Prostate gland (tissue), 2 donors: ENCODE measurements at regions not wholly inside any gene's neighbourhood (a gene's known extent, or its start where the extent isn't known, plus 50 kb on each side); places are given as distances from the start of the nearest gene placed in this dataset.
"Not testable (repeated sequence)": the region's sequence is repeated elsewhere in the genome, so short reads cannot be mapped to it uniquely, and the experiment has no call there.

Source experiments
- POLR2A ChIP-seq: fragments of 450-650 bp; IDR thresholded peaks from one replicate; pipeline ENCODE4 v1.6.1; 2016; ENCODE audit warnings: antibody characterized with exemption, mild to moderate bottlenecking
- TF ChIP-seq, protein P1 (sequence below), 4 experiments: fragments of 200-600 bp in 2 of 4; fragments of 450-650 bp in 2 of 4; sonication (generic) in 2 of 4; IDR thresholded peaks; 1 replicate in 3 of 4; 2 replicates in 1 of 4; pipeline ENCODE4 v1.5.1; 2016 to 2019; ENCODE audit warnings: antibody characterized with exemption in 4 of 4, mild to moderate bottlenecking in 2 of 4, moderate library complexity in 2 of 4

DNA sequence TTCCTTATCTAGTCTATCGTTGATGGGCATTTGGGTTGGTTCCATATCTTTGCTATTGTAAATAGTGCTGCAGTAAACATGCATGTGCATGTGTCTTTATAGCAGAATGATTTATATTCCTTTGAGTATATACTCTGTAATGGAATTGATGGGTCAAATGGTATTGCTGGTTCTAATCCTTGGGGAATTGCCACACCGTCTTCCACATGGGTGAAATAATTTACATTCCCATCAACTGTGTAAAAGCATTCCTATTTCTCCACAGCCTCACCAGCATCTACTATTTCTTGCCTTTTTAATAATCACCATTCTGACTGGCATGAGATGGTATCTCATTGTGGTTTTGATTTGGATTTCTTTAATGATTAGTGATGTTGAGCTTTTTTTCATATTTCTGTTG, 430.5 kb upstream of the TMPRSS15 start:
- not testable (repeated sequence) for TF ChIP-seq POLR2A
- TF ChIP-seq, protein P1, sequence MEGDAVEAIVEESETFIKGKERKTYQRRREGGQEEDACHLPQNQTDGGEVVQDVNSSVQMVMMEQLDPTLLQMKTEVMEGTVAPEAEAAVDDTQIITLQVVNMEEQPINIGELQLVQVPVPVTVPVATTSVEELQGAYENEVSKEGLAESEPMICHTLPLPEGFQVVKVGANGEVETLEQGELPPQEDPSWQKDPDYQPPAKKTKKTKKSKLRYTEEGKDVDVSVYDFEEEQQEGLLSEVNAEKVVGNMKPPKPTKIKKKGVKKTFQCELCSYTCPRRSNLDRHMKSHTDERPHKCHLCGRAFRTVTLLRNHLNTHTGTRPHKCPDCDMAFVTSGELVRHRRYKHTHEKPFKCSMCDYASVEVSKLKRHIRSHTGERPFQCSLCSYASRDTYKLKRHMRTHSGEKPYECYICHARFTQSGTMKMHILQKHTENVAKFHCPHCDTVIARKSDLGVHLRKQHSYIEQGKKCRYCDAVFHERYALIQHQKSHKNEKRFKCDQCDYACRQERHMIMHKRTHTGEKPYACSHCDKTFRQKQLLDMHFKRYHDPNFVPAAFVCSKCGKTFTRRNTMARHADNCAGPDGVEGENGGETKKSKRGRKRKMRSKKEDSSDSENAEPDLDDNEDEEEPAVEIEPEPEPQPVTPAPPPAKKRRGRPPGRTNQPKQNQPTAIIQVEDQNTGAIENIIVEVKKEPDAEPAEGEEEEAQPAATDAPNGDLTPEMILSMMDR (IDR thresholded peaks at IDR 0.05), result not testable (repeated sequence)
